NT2/D1 (cell line): ENCODE measurements at regions not wholly inside any gene's neighbourhood (a gene's known extent, or its start where the extent isn't known, plus 50 kb on each side); places are given as distances from the start of the nearest gene placed in this dataset.

Experiments
- DNase-seq: peaks from one replicate; pipeline ENCODE4 v3.0.0-alpha.2; 2011; ENCODE audit warnings: low read depth, low spot score
- H3K27me3 ChIP-seq: 2 replicates; pipeline ENCODE4 v1.6.0; 2011; ENCODE audit warnings: mild to moderate bottlenecking; ENCODE audit not compliant: insufficient read length, insufficient read depth
- H3K36me3 ChIP-seq: 2 replicates; pipeline ENCODE4 v1.6.1; 2011; ENCODE audit warnings: mild to moderate bottlenecking, low read length, mixed read lengths; ENCODE audit not compliant: insufficient read depth, insufficient read length
- H3K4me1 ChIP-seq: 2 replicates; pipeline ENCODE4 v1.5.1; 2011; ENCODE audit not compliant: insufficient read depth, insufficient read length
- H3K4me3 ChIP-seq: 2 replicates; pipeline ENCODE4 v1.5.1; 2011; ENCODE audit warnings: low read depth; ENCODE audit not compliant: insufficient read length
- H3K9ac ChIP-seq: 2 replicates; pipeline ENCODE4 v1.6.0; 2011; ENCODE audit warnings: low read depth; ENCODE audit not compliant: insufficient read length
- H3K9me3 ChIP-seq: 2 replicates; pipeline ENCODE4 v1.5.1; 2011; ENCODE audit warnings: mild to moderate bottlenecking, low read length; ENCODE audit not compliant: insufficient read depth
- SUZ12 ChIP-seq: IDR thresholded peaks from 2 replicates; pipeline ENCODE4 v1.6.1; 2011; ENCODE audit not compliant: insufficient read length, insufficient read depth; ENCODE audit errors: extremely low read depth
- YY1 ChIP-seq: IDR thresholded peaks from 2 replicates; pipeline ENCODE4 v1.6.1; 2011; ENCODE audit not compliant: insufficient read length, insufficient read depth
- ZNF274 ChIP-seq: IDR thresholded peaks from 2 replicates; pipeline ENCODE4 v1.6.1; 2011; ENCODE audit warnings: mild to moderate bottlenecking, low read depth, low read length

GRCh38 chr2:129253461-129253812 lies 726.0 kb upstream of the RAB6C start:
- peak; percentile 35 for DNase-seq
- no peak overlapping the region for H3K9ac ChIP-seq

GRCh38 chr2:129254718-129255117 lies 724.7 kb upstream of the RAB6C start:
- Histone ChIP-seq H3K4me3 (no peak overlapping the region), H3K36me3 (no peaks in the 10 kb centered on the region), H3K27me3 (peaks cover 2% of the 10 kb centered on the region), H3K4me1 (no peaks in the 10 kb centered on the region), H3K9ac (no peak overlapping the region), H3K9me3 (peaks cover 13% of the 10 kb centered on the region)
- DNase-seq = no peak
- no peak for TF ChIP-seq SUZ12

More at GRCh38 chr2:129253461-129253812, 726.0 kb upstream of the RAB6C start:
- Histone ChIP-seq H3K4me3 (no peak overlapping the region), H3K4me1 (no peaks in the 10 kb centered on the region), H3K9me3 (peaks cover under 1% of the 10 kb centered on the region; the same call in 1 of the 2 replicates), H3K27me3 (peaks cover 2% of the 10 kb centered on the region), H3K36me3 (no peaks in the 10 kb centered on the region)
- TF ChIP-seq YY1 (no peak), SUZ12 (no peak), ZNF274 (no peak)

- H3K4me3 ChIP-seq = no peak overlapping the region
- TF ChIP-seq YY1 (no peak), ZNF274 (no peak), SUZ12 (no peak)
- peaks cover 2% of the 10 kb centered on the region for H3K27me3 ChIP-seq
- H3K9ac ChIP-seq = no peak overlapping the region
- peaks cover 15% of the 10 kb centered on the region for H3K9me3 ChIP-seq
- no peaks in the 10 kb centered on the region for H3K36me3 ChIP-seq
- no peaks in the 10 kb centered on the region for H3K4me1 ChIP-seq
- DNase-seq = no peak
These were observed 723.7 kb upstream of the RAB6C start for GRCh38 chr2:129255610-129256313.

- no peak for DNase-seq
- no peak for TF ChIP-seq SUZ12
- no peak for TF ChIP-seq ZNF274
- Histone ChIP-seq H3K4me1 (no peaks in the 10 kb centered on the region), H3K27me3 (no peaks in the 10 kb centered on the region), H3K9me3 (peaks cover 15% of the 10 kb centered on the region), H3K36me3 (no peaks in the 10 kb centered on the region), H3K4me3 (no peak overlapping the region), H3K9ac (no peak overlapping the region)
These were observed 722.8 kb upstream of the RAB6C start for GRCh38 chr2:129256642-129257041.

- Histone ChIP-seq H3K9ac (no peak overlapping the region), H3K4me1 (no peaks in the 10 kb centered on the region), H3K27me3 (no peaks in the 10 kb centered on the region), H3K9me3 (peaks cover 30% of the 10 kb centered on the region), H3K4me3 (no peak overlapping the region), H3K36me3 (no peaks in the 10 kb centered on the region)
- no peak for DNase-seq
- TF ChIP-seq ZNF274 = no peak
- no peak for TF ChIP-seq SUZ12
- no peak for TF ChIP-seq YY1
These were observed 716.5 kb upstream of the RAB6C start for GRCh38 chr2:129262934-129263333.

- no peak for DNase-seq
- H3K9ac ChIP-seq = no peak overlapping the region
These were observed 715.5 kb upstream of the RAB6C start for GRCh38 chr2:129263939-129264338.

GRCh38 chr2:129267559-129267958 lies 711.9 kb upstream of the RAB6C start:
- Histone ChIP-seq H3K4me1 (no peaks in the 10 kb centered on the region), H3K36me3 (no peaks in the 10 kb centered on the region), H3K27me3 (no peaks in the 10 kb centered on the region), H3K9me3 (peaks cover 34% of the 10 kb centered on the region), H3K4me3 (no peak overlapping the region), H3K9ac (no peak overlapping the region)
- no peak for TF ChIP-seq YY1
- TF ChIP-seq ZNF274 = no peak
- TF ChIP-seq SUZ12 = no peak
- DNase-seq = no peak

More at GRCh38 chr2:129263939-129264338, 715.5 kb upstream of the RAB6C start:
- TF ChIP-seq SUZ12 (no peak), ZNF274 (no peak), YY1 (no peak)
- Histone ChIP-seq H3K27me3 (no peaks in the 10 kb centered on the region), H3K4me3 (no peak overlapping the region), H3K9me3 (peaks cover 34% of the 10 kb centered on the region), H3K36me3 (no peaks in the 10 kb centered on the region), H3K4me1 (no peaks in the 10 kb centered on the region)
